WI38 (cell line): ENCODE measurements at regions not wholly inside any gene's neighbourhood (a gene's known extent, or its start where the extent isn't known, plus 50 kb on each side); places are given as distances from the start of the nearest gene placed in this dataset.

Experiments
- H3K4me3 ChIP-seq: 2 replicates; pipeline ENCODE4 v1.5.1; 2011; ENCODE audit warnings: low read depth, mild to moderate bottlenecking, control low read depth, low read length
- TF ChIP-seq, protein P1 (sequence below): IDR thresholded peaks from 2 replicates; pipeline ENCODE4 v1.5.1; 2012; ENCODE audit warnings: low read depth, mild to moderate bottlenecking, control low read depth, low read length

DNA sequence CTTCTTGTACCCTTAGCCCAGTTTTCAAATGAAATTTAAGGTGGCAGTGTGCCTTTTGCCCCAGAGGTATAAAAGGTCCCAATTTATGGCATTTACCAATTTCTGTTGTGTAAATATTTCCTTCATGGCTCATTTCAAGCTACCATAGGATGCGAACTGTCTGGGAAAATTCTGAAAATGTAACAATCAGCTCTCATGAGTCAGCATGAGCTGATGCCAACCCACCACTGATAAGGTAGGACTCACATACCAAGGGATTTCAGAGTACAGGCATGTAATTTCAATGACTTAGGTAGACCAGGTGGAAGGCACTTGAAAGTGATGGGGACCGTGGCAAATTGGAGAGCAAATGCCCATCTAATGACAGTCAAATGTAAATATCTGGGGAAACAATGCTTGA lies 169.5 kb downstream of the TTC8 start:
- TF ChIP-seq, protein P1, sequence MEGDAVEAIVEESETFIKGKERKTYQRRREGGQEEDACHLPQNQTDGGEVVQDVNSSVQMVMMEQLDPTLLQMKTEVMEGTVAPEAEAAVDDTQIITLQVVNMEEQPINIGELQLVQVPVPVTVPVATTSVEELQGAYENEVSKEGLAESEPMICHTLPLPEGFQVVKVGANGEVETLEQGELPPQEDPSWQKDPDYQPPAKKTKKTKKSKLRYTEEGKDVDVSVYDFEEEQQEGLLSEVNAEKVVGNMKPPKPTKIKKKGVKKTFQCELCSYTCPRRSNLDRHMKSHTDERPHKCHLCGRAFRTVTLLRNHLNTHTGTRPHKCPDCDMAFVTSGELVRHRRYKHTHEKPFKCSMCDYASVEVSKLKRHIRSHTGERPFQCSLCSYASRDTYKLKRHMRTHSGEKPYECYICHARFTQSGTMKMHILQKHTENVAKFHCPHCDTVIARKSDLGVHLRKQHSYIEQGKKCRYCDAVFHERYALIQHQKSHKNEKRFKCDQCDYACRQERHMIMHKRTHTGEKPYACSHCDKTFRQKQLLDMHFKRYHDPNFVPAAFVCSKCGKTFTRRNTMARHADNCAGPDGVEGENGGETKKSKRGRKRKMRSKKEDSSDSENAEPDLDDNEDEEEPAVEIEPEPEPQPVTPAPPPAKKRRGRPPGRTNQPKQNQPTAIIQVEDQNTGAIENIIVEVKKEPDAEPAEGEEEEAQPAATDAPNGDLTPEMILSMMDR, result no peak
- H3K4me3 ChIP-seq, result no peak overlapping the region

DNA sequence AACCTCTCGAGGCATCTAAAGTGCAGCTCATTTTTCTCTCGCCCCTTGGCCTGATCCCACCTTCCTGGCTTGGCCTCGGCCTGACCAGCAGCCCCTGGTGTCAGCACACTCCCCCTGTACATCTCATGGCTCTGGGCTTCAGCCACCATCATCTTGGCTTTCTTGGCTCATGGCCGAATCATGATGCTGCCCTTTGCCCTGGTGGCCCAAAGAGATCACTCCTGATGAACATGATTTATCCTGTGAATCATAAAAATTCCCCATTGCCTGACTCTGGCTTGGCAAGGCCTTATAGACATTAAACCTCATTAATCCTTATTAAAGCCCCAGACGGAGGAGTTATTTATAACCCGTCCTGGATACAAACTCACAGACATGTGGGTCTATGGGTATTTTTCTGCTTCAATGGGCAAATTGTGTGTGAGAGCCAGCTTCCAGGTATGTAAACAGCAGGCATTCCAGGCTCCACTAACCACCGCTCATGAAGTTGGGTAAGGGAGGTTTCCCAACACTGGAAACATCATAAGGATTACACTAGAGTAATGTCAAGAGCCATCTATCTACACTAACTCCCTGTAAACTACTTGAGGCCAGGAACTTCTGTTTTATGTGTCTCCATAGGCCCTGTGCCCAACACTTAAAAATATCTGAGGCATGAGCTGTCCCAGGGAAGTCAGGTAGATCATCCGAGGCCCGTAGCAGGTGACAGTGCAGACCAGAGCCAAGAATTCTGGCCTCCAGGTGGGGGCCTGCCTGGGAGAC lies 171.2 kb downstream of the TTC8 start:
- TF ChIP-seq, protein P1, result no peak
- H3K4me3 ChIP-seq, result no peak overlapping the region

DNA sequence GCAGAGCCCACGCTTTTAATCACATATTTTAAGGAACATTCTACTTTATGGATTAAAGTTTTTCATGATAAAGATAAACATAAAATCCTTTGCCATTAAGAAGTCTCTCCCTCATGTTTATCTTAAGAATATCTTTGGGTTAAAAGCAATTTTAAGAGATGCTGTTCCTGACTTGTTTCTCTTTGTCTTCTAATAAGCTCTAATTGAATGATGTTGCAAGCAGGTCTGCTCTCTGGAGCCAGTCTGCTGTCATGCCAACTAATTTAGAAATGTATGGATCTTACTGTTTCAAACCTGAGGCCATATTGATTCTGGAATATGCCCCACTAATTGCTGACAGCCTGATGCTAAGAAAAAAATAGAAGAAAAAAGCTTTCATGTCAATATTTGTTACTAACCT lies 173.6 kb downstream of the TTC8 start:
- TF ChIP-seq, protein P1, result no peak
- H3K4me3 ChIP-seq, result no peak overlapping the region

DNA sequence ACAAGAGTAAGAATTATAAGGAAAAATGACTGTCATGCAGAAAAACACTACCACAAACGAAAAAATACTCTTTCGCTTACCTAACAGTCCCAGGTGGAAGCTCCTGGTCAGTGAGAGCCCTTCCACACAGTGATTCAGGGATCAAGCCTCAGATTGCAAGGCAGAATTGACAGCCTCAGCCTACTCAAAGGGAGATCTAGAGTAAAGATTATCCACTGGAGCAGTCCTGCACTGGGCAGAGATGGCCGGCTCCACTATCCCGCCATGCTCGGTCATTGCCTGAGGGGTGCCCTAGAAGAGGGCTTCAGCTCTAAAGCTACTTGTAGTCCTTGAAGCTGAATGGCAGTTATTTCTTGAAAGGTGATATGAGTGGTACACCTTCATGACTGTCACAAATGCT lies 174.7 kb downstream of the TTC8 start:
- no peak overlapping the region for H3K4me3 ChIP-seq
- TF ChIP-seq, protein P1, result no peak

DNA sequence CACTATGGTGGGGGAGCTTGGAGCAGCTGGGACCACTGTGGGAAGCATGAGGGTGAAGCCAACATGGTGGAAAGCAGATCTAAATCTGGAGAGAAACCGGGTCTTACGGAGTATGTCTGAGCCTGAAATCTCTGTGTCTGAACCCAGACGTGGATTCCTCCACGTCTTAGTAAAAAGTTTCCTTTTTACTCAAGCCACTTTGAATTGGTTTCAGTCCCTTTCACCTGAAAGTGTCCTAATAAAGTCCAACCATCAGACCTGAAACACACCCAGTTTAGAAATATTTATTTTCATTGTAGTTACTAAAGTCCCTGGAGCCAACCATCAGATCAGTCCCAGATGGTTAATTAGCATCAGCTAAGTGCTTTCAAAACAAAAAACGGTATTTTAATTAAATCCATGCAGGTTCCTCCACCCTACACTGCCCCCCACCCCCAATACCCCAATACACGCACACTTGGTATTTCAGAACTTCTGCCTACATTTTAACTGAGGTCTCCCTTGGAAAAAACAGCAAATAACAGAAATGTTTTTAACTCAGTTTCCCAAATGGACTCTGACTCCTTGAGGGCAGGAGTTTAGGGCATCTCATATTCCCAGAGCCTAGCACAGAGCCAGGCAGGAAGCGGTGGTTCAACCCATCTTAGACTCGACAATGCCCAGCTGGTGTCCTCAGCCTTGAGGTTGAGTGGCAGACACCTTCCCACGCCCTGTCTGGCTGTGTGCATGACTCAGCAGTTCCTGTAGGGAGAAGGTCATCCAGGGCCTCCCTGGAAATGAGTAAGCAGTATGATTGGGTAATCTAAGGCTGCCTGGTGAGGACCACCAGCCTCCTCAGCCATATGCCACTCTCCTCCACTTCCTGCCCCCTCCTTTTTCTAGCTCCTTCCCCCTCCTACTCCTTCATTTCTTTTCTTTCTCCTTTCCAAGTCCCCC lies 175.8 kb downstream of the TTC8 start:
- no peak overlapping the region for H3K4me3 ChIP-seq
- TF ChIP-seq, protein P1, result no peak

DNA sequence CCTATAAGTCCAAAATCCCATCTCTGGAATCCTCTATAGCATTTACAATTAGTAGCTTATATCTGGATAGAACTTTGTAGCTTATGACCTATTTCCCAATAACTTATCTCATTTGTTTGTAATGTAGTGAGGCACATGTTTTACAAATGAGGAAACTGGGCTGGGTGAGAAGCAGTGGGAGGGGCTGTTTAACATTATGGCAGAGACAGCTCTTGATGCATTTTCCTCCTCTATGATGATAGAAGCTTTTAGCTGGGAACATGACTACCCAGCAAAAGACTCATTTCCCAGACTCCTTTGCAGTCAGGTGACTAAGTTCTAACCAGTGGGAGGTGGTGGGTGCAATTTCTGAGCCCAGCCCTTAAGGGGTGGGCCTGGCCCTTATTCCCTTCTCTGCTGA lies 179.7 kb downstream of the TTC8 start:
- no peak overlapping the region for H3K4me3 ChIP-seq
- TF ChIP-seq, protein P1, result no peak

DNA sequence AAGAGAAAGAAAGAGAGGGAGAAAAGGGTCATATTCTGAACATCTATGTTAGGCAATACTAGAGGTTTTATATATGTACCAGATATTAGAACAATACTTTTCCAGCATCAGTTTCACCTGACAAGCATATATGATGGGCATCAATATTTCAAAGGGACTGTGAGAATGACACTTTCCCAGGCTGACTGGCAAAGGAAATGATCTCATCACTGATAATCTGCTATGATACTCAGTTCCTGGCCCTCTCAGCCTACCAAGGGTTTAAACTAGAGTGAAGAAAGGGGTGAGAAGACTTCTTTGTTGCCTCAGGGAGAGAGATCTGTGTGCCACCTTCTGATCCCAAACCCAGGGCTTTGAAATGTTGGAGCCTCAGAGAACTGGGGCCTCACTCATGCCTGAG lies 183.5 kb downstream of the TTC8 start:
- TF ChIP-seq, protein P1, result no peak
- H3K4me3 ChIP-seq, result no peak overlapping the region
